Hepatocyte (in vitro differentiated cells): ENCODE measurements at regions not wholly inside any gene's neighbourhood (a gene's known extent, or its start where the extent isn't known, plus 50 kb on each side); places are given as distances from the start of the nearest gene placed in this dataset.

Source experiments
- CTCF ChIP-seq: fragments of 200-600 bp; sonication (generic); IDR thresholded peaks from 2 replicates; pipeline ENCODE4 v1.5.1; 2016; ENCODE audit warnings: antibody characterized with exemption, mild to moderate bottlenecking; ENCODE audit not compliant: poor library complexity
- EZH2 ChIP-seq: fragments of 200-600 bp; sonication (generic); IDR thresholded peaks from 2 replicates; pipeline ENCODE4 v1.6.1; 2016; ENCODE audit warnings: antibody characterized with exemption, mild to moderate bottlenecking, borderline replicate concordance
- EZH2phosphoT487 ChIP-seq: fragments of 200-600 bp; sonication (generic); IDR thresholded peaks from one replicate; pipeline ENCODE4 v1.6.1; 2018; ENCODE audit warnings: antibody characterized with exemption, mild to moderate bottlenecking, low read depth, moderate library complexity; ENCODE audit not compliant: unreplicated experiment, severe bottlenecking

GRCh38 chr2:239479471-239479870 lies 78.7 kb upstream of the HDAC4 start:
- TF ChIP-seq CTCF (no peak), EZH2phosphoT487 (no peak), EZH2 (no peak)
